A549 (cell line): ENCODE measurements at regions not wholly inside any gene's neighbourhood (a gene's known extent, or its start where the extent isn't known, plus 50 kb on each side); places are given as distances from the start of the nearest gene placed in this dataset.
A peak's percentile ranks its signal among the peaks of the same experiment; 100 is the strongest.

Source experiments
- ATAC-seq, 2 experiments: fragments of 200-7000 bp in 1 of 2; fragments of >200 bp in 1 of 2; cut with Nextera tagmentation in 1 of 2; cut with Tn5 transposase in 1 of 2; 3 replicates each; pipeline versions ENCODE4 v1.8.0 to v1.9.1; 2018 to 2020; ENCODE audit warnings: mild to moderate bottlenecking in 1 of 2, moderate library complexity in 1 of 2
- CTCF ChIA-PET: fragments of 300-600 bp; sonication (Branson Sonifier 250); formaldehyde crosslinking; extraction: SDS; loops from one replicate; lab custom pipeline; 2021; ENCODE audit warnings: antibody characterized with exemption, inconsistent platforms; lab: Yijun Ruan, JAX
- POLR2A ChIA-PET: fragments of 350-600 bp; formaldehyde crosslinking; extraction: SDS; loops from one replicate; lab custom pipeline; 2021; ENCODE audit warnings: antibody characterized with exemption, inconsistent platforms; lab: Yijun Ruan, JAX
- DNase-seq, 2 experiments: peaks; one replicate each; pipeline versions ENCODE4 v3.0.0 to v3.0.0-alpha.2; 2011 to 2016; ENCODE audit warnings: low read depth in 1 of 2, low spot score in 1 of 2
- FAIRE-seq: peaks from 2 replicates; lab custom pipeline; 2011; peaks lifted over from hg19 to GRCh38; lab: Jason Lieb, UNC
- H3K27ac ChIP-seq, 2 experiments: fragments of >200 bp; sonication (Bioruptor Twin); formaldehyde crosslinking; 3 replicates each; pipeline ENCODE4 v1.5.1; 2016 to 2017
- H3K4me1 ChIP-seq: fragments of >200 bp; sonication (Bioruptor Twin); formaldehyde crosslinking; 3 replicates; pipeline ENCODE4 v1.6.1; 2016
- H3K4me2 ChIP-seq: fragments of >200 bp; sonication (Bioruptor Twin); formaldehyde crosslinking; 3 replicates; pipeline ENCODE4 v1.6.1; 2016
- H3K4me3 ChIP-seq: fragments of >200 bp; sonication (Bioruptor Twin); formaldehyde crosslinking; 3 replicates; pipeline ENCODE4 v1.5.1; 2016
- H3K9me3 ChIP-seq: fragments of >200 bp; sonication (Bioruptor Twin); formaldehyde crosslinking; 3 replicates; pipeline ENCODE4 v1.6.1; 2016
- BCL3 ChIP-seq: fragments of >200 bp; sonication (Bioruptor Twin); formaldehyde crosslinking; IDR thresholded peaks from 3 replicates; pipeline ENCODE4 v1.6.1; 2016
- CBX8 ChIP-seq: fragments of 200-600 bp; sonication (generic); IDR thresholded peaks from 2 replicates; pipeline ENCODE4 v1.6.1; 2016
- EHMT2 ChIP-seq: fragments of 200-600 bp; sonication (generic); IDR thresholded peaks from 2 replicates; pipeline ENCODE4 v1.6.1; 2016; ENCODE audit warnings: antibody characterized with exemption, low read depth, mild to moderate bottlenecking, moderate library complexity
- ELK1 ChIP-seq: fragments of 150-350 bp; IDR thresholded peaks from 2 replicates; pipeline ENCODE4 v1.6.1; 2014; ENCODE audit warnings: low read depth, mild to moderate bottlenecking, low read length
- FOSB ChIP-seq: fragments of 250-450 bp; sonication (Bioruptor Pico); IDR thresholded peaks from 2 replicates; pipeline ENCODE4 v1.5.0; 2020; ENCODE audit warnings: mild to moderate bottlenecking, moderate library complexity
- HDAC2 ChIP-seq: fragments of 200-600 bp; sonication (generic); IDR thresholded peaks from 2 replicates; pipeline ENCODE4 v1.6.1; 2016
- HOXA7 ChIP-seq: fragments of 250-450 bp; sonication (Bioruptor Pico); IDR thresholded peaks from 2 replicates; pipeline ENCODE4 v1.5.0; 2020; ENCODE audit warnings: mild to moderate bottlenecking, moderate library complexity
- JUN ChIP-seq, 2 experiments: fragments of >200 bp; sonication (Bioruptor Twin); formaldehyde crosslinking; IDR thresholded peaks; 2 replicates in 1 of 2; 3 replicates in 1 of 2; pipeline ENCODE4 v1.6.1; 2016 to 2017
- KDM1A ChIP-seq: fragments of 200-600 bp; sonication (generic); IDR thresholded peaks from 2 replicates; pipeline ENCODE4 v1.6.1; 2016; ENCODE audit warnings: low read depth, mild to moderate bottlenecking
- MAFK ChIP-seq: fragments of 450-650 bp; IDR thresholded peaks from 2 replicates; pipeline ENCODE4 v1.6.1; 2014; ENCODE audit not compliant: partially characterized antibody
- NFE2L2 ChIP-seq: fragments of 150-350 bp; conservative IDR thresholded peaks from 2 replicates; pipeline ENCODE4 v1.6.1; 2014; ENCODE audit warnings: low read length
- POLR2AphosphoS2 ChIP-seq: conservative IDR thresholded peaks from 2 replicates; pipeline ENCODE4 v1.6.1; 2012; ENCODE audit warnings: low read length, improper control_type of control experiment, inconsistent platforms
- RAD21 ChIP-seq, 2 experiments: fragments of >200 bp in 1 of 2; sonication (Bioruptor Twin) in 1 of 2; formaldehyde crosslinking in 1 of 2; IDR thresholded peaks in 1 of 2; conservative IDR thresholded peaks in 1 of 2; 2 replicates in 1 of 2; 3 replicates in 1 of 2; pipeline ENCODE4 v1.6.1; 2012 to 2018; ENCODE audit warnings: inconsistent platforms in 1 of 2
- RARB ChIP-seq: fragments of 250-450 bp; sonication (Bioruptor Pico); IDR thresholded peaks from 2 replicates; pipeline ENCODE4 v1.8.0; 2021; ENCODE audit warnings: mild to moderate bottlenecking, moderate library complexity
- SREBF2 ChIP-seq: fragments of 450-650 bp; IDR thresholded peaks from 2 replicates; pipeline ENCODE4 v1.6.1; 2014; ENCODE audit warnings: mild to moderate bottlenecking, moderate library complexity
- TFCP2L1 ChIP-seq: fragments of 250-450 bp; sonication (Bioruptor Pico); IDR thresholded peaks from 2 replicates; pipeline ENCODE4 v1.5.0; 2021; ENCODE audit warnings: mild to moderate bottlenecking
- ZFP36 ChIP-seq: fragments of 450-650 bp; IDR thresholded peaks from 2 replicates; pipeline ENCODE4 v1.6.1; 2014; ENCODE audit warnings: borderline replicate concordance; ENCODE audit not compliant: partially characterized antibody
- ZSCAN20 ChIP-seq: fragments of 250-450 bp; sonication (Bioruptor Pico); IDR thresholded peaks from 2 replicates; pipeline ENCODE4 v1.8.0; 2022; ENCODE audit warnings: mild to moderate bottlenecking, moderate library complexity
- WGBS: methylation state at CpG from one replicate; pipeline ENCODE4 v1.1.6; 2017; ENCODE audit errors: missing lambda C conversion rate; 5-methylcytosine and 5-hydroxymethylcytosine counted together
- TF ChIP-seq, protein P1 (sequence below): IDR thresholded peaks from 2 replicates; pipeline ENCODE4 v1.6.1; 2012; ENCODE audit warnings: low read depth, borderline replicate concordance
- TF ChIP-seq, protein P2 (sequence below): fragments of 250-450 bp; sonication (Bioruptor Pico); IDR thresholded peaks from 2 replicates; pipeline ENCODE4 v1.5.0; 2020; ENCODE audit warnings: low read depth, mild to moderate bottlenecking, moderate library complexity
- TF ChIP-seq, protein P3 (sequence below): IDR thresholded peaks from 2 replicates; pipeline ENCODE4 v1.6.1; 2012
- TF ChIP-seq, protein P4 (sequence below): fragments of 450-650 bp; IDR thresholded peaks from 2 replicates; pipeline ENCODE4 v1.6.1; 2014; ENCODE audit warnings: antibody characterized with exemption

DNA sequence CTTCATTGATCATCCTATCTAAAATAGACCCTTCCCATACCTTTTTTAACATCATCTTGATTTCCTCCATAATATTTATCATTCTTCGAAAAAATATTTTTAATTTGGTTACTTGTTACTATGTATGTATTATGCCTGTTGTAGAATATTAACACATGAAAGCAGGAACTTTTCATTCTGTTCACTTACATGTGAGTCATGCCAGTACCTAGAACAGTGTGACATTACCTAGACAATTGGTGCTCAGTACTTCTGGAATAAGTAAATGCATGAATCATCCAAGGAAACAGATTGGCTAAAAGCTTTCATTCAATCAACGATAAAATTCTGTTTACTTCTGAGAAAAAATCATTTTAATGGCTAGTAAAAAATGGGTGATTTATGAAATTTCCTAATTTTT lies 76.4 kb downstream of the CXXC4 start:
- TF ChIP-seq FOSB (CRISPR knock-in tag) (no peak), HDAC2 (no peak), ZSCAN20 (no peak), NFE2L2 (no peak), RARB (CRISPR knock-in tag) (no peak), SREBF2 (no peak), KDM1A (no peak)
- TF ChIP-seq, protein P1, sequence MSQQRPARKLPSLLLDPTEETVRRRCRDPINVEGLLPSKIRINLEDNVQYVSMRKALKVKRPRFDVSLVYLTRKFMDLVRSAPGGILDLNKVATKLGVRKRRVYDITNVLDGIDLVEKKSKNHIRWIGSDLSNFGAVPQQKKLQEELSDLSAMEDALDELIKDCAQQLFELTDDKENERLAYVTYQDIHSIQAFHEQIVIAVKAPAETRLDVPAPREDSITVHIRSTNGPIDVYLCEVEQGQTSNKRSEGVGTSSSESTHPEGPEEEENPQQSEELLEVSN, result no peak
- 7% methylated on average over 2 of the region's 2 CpGs for WGBS
- no peaks in the 10 kb centered on the region for H3K9me3 ChIP-seq
- no peak overlapping the region for H3K4me2 ChIP-seq
- H3K4me3 ChIP-seq, result no peak overlapping the region
- DNase-seq, result peak in 1 of 2 experiments; percentile 9
- POLR2A ChIA-PET, result no interaction called here
- no peak for ATAC-seq
- CTCF ChIA-PET, result no interaction called here
- H3K27ac ChIP-seq, result no peak overlapping the region
- H3K4me1 ChIP-seq, result no peaks in the 10 kb centered on the region
- no peak for FAIRE-seq

- 79% methylated on average over 3 of the region's 3 CpGs for WGBS
- FAIRE-seq, result no peak
These were observed 77.3 kb downstream of the CXXC4 start for GRCh38 chr4:104417357-104417882.

More at GRCh38 chr4:104417357-104417882, 77.3 kb downstream of the CXXC4 start:
- ATAC-seq, result no peak
- no peak overlapping the region for H3K27ac ChIP-seq
- no peaks in the 10 kb centered on the region for H3K4me1 ChIP-seq
- H3K4me2 ChIP-seq, result no peak overlapping the region
- TF ChIP-seq, protein P2, sequence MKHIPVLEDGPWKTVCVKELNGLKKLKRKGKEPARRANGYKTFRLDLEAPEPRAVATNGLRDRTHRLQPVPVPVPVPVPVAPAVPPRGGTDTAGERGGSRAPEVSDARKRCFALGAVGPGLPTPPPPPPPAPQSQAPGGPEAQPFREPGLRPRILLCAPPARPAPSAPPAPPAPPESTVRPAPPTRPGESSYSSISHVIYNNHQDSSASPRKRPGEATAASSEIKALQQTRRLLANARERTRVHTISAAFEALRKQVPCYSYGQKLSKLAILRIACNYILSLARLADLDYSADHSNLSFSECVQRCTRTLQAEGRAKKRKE (CRISPR knock-in tag), result no peak
- TF ChIP-seq ZFP36 (no peak), ELK1 (no peak), TFCP2L1 (no peak), MAFK (no peak), CBX8 (no peak), RAD21 (conservative IDR thresholded peaks at IDR 0.05 in 1 of 2, IDR thresholded peaks at IDR 0.05 in 1 of 2) (no peak), HOXA7 (CRISPR knock-in tag) (no peak), POLR2AphosphoS2 (no peak), JUN (IDR thresholded peaks at IDR 0.05) (no peak), BCL3 (no peak), EHMT2 (no peak)
- TF ChIP-seq, protein P1, result no peak
- TF ChIP-seq, protein P3, sequence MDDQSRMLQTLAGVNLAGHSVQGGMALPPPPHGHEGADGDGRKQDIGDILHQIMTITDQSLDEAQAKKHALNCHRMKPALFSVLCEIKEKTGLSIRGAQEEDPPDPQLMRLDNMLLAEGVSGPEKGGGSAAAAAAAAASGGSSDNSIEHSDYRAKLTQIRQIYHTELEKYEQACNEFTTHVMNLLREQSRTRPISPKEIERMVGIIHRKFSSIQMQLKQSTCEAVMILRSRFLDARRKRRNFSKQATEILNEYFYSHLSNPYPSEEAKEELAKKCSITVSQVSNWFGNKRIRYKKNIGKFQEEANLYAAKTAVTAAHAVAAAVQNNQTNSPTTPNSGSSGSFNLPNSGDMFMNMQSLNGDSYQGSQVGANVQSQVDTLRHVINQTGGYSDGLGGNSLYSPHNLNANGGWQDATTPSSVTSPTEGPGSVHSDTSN, result no peak
- TF ChIP-seq, protein P4, sequence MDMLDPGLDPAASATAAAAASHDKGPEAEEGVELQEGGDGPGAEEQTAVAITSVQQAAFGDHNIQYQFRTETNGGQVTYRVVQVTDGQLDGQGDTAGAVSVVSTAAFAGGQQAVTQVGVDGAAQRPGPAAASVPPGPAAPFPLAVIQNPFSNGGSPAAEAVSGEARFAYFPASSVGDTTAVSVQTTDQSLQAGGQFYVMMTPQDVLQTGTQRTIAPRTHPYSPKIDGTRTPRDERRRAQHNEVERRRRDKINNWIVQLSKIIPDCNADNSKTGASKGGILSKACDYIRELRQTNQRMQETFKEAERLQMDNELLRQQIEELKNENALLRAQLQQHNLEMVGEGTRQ, result no peak
- H3K9me3 ChIP-seq, result no peaks in the 10 kb centered on the region
- DNase-seq, result no peak
- POLR2A ChIA-PET, result no interaction called here
- CTCF ChIA-PET, result interaction anchor here (0.6 kb wide), 1 partner anchor 88 kb away, joined by 3 read pairs; no protein-coding TSS in a partner anchor
- no peak overlapping the region for H3K4me3 ChIP-seq
